H1 (cell line): ENCODE measurements at regions not wholly inside any gene's neighbourhood (a gene's known extent, or its start where the extent isn't known, plus 50 kb on each side); places are given as distances from the start of the nearest gene placed in this dataset.

Source experiments
- EP300 ChIP-seq, 2 experiments: IDR thresholded peaks; 1 replicate in 1 of 2; 2 replicates in 1 of 2; pipeline ENCODE4 v1.6.1; 2011 to 2012; ENCODE audit warnings: low read depth in 2 of 2, low read length in 2 of 2, mild to moderate bottlenecking in 2 of 2, borderline replicate concordance in 1 of 2, inconsistent platforms in 1 of 2, moderate library complexity in 1 of 2
- GTF2F1 ChIP-seq: IDR thresholded peaks from 2 replicates; pipeline ENCODE4 v1.6.1; 2012; ENCODE audit warnings: low read depth, low read length, improper control_type of control experiment, borderline replicate concordance
- KDM4A ChIP-seq: IDR thresholded peaks from one replicate; pipeline ENCODE4 v1.7.1; 2012; ENCODE audit warnings: low read depth, mild to moderate bottlenecking, moderate library complexity, low read length, inconsistent platforms; ENCODE audit not compliant: severe bottlenecking
- RXRA ChIP-seq: IDR thresholded peaks from 2 replicates; pipeline ENCODE4 v1.6.1; 2011; ENCODE audit warnings: low read depth, mild to moderate bottlenecking, low read length, moderate library complexity; ENCODE audit not compliant: insufficient read depth
- SIRT6 ChIP-seq: IDR thresholded peaks from one replicate; pipeline ENCODE4 v1.7.1; 2012; ENCODE audit warnings: low read length, inconsistent platforms
- TF ChIP-seq, protein P1 (sequence below): fragments of 300-600 bp; sonication (generic); IDR thresholded peaks from 2 replicates; pipeline ENCODE4 v1.7.1; 2012; ENCODE audit warnings: low read length, moderate library complexity, mild to moderate bottlenecking, inconsistent platforms; ENCODE audit not compliant: insufficient replicate concordance

DNA sequence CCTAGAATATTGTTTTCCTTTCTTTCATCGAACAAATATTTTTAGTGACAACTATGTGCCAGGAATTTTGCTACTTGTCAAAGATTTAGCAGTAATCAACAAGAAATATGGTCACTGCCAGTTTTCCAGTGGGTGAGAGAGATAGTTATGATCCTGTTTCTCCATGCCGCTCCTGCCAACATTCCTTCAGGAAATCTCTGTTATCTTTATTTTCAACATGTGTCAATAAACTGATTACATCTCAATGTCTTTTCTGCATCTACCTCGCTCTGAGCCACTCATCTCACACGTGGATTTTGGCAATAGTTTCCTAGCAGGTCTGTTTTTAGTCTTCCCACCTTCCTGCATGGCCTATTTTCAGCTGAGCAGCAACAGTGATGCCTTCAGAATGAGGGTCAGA lies 650.0 kb upstream of the STXBP6 start (continued):
- TF ChIP-seq, protein P1, sequence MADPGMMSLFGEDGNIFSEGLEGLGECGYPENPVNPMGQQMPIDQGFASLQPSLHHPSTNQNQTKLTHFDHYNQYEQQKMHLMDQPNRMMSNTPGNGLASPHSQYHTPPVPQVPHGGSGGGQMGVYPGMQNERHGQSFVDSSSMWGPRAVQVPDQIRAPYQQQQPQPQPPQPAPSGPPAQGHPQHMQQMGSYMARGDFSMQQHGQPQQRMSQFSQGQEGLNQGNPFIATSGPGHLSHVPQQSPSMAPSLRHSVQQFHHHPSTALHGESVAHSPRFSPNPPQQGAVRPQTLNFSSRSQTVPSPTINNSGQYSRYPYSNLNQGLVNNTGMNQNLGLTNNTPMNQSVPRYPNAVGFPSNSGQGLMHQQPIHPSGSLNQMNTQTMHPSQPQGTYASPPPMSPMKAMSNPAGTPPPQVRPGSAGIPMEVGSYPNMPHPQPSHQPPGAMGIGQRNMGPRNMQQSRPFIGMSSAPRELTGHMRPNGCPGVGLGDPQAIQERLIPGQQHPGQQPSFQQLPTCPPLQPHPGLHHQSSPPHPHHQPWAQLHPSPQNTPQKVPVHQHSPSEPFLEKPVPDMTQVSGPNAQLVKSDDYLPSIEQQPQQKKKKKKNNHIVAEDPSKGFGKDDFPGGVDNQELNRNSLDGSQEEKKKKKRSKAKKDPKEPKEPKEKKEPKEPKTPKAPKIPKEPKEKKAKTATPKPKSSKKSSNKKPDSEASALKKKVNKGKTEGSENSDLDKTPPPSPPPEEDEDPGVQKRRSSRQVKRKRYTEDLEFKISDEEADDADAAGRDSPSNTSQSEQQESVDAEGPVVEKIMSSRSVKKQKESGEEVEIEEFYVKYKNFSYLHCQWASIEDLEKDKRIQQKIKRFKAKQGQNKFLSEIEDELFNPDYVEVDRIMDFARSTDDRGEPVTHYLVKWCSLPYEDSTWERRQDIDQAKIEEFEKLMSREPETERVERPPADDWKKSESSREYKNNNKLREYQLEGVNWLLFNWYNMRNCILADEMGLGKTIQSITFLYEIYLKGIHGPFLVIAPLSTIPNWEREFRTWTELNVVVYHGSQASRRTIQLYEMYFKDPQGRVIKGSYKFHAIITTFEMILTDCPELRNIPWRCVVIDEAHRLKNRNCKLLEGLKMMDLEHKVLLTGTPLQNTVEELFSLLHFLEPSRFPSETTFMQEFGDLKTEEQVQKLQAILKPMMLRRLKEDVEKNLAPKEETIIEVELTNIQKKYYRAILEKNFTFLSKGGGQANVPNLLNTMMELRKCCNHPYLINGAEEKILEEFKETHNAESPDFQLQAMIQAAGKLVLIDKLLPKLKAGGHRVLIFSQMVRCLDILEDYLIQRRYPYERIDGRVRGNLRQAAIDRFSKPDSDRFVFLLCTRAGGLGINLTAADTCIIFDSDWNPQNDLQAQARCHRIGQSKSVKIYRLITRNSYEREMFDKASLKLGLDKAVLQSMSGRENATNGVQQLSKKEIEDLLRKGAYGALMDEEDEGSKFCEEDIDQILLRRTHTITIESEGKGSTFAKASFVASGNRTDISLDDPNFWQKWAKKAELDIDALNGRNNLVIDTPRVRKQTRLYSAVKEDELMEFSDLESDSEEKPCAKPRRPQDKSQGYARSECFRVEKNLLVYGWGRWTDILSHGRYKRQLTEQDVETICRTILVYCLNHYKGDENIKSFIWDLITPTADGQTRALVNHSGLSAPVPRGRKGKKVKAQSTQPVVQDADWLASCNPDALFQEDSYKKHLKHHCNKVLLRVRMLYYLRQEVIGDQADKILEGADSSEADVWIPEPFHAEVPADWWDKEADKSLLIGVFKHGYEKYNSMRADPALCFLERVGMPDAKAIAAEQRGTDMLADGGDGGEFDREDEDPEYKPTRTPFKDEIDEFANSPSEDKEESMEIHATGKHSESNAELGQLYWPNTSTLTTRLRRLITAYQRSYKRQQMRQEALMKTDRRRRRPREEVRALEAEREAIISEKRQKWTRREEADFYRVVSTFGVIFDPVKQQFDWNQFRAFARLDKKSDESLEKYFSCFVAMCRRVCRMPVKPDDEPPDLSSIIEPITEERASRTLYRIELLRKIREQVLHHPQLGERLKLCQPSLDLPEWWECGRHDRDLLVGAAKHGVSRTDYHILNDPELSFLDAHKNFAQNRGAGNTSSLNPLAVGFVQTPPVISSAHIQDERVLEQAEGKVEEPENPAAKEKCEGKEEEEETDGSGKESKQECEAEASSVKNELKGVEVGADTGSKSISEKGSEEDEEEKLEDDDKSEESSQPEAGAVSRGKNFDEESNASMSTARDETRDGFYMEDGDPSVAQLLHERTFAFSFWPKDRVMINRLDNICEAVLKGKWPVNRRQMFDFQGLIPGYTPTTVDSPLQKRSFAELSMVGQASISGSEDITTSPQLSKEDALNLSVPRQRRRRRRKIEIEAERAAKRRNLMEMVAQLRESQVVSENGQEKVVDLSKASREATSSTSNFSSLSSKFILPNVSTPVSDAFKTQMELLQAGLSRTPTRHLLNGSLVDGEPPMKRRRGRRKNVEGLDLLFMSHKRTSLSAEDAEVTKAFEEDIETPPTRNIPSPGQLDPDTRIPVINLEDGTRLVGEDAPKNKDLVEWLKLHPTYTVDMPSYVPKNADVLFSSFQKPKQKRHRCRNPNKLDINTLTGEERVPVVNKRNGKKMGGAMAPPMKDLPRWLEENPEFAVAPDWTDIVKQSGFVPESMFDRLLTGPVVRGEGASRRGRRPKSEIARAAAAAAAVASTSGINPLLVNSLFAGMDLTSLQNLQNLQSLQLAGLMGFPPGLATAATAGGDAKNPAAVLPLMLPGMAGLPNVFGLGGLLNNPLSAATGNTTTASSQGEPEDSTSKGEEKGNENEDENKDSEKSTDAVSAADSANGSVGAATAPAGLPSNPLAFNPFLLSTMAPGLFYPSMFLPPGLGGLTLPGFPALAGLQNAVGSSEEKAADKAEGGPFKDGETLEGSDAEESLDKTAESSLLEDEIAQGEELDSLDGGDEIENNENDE = no peak
- TF ChIP-seq SIRT6 (no peak), KDM4A (no peak), GTF2F1 (no peak), RXRA (no peak), EP300 (IDR thresholded peaks at IDR 0.05; ENCODE audit: borderline replicate concordance in 1 of 2, low read depth in 2 of 2, low read length in 2 of 2) (no peak)
